ENCODE measurements at regions not wholly inside any gene's neighbourhood (a gene's known extent, or its start where the extent isn't known, plus 50 kb on each side); places are given as distances from the start of the nearest gene placed in this dataset.

DNA sequence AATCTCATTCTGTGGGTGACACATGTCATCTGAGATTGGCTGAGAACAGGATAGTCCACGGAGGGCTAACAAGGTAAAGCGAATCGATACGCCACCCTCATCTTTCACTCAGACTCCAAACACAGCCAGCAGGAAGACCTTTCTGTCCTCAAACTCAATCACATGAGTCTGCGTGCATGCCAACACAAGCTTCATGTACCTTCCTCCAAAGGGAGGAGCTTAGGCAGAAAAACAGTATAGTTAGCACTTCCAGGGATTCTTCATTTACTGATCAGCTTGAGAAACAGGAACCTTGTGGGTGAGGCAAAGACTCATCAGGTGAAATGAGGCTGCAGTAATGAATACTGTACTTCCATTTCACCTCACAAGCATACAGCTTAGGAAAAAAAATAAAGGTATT is 767.1 kb upstream of the API5 start:
- TF ChIP-seq TAF1 (IDR thresholded peaks at IDR 0.05; ENCODE audit: low read depth, low read length), result no peak
- TF ChIP-seq POLR2A (IDR thresholded peaks at IDR 0.05; ENCODE audit: low read depth, low read length), result no peak
- no peak for TF ChIP-seq POLR2AphosphoS5 (IDR thresholded peaks at IDR 0.05; ENCODE audit: low read depth, low read length)
- no peak for TF ChIP-seq PAX5 (IDR thresholded peaks at IDR 0.05; ENCODE audit: insufficient read depth, low read length, severe bottlenecking)
- no peak for TF ChIP-seq SPI1 (IDR thresholded peaks at IDR 0.05; ENCODE audit: low read depth, low read length)
- TF ChIP-seq POU2F2 (IDR thresholded peaks at IDR 0.05; ENCODE audit: low read depth, low read length), result no peak

Measured in GM12891 (cell line).